Heart right ventricle (tissue), 16 donors: ENCODE measurements at regions not wholly inside any gene's neighbourhood (a gene's known extent, or its start where the extent isn't known, plus 50 kb on each side); places are given as distances from the start of the nearest gene placed in this dataset.

Experiments used
- ATAC-seq, 8 donors: fragments of 200-7000 bp; cut with Tn5 transposase; one replicate each; pipeline ENCODE4 v1.9.1; 2020; ENCODE audit warnings: mild to moderate bottlenecking in 8 of 8, moderate library complexity in 8 of 8, moderate number of reproducible peaks in 1 of 8
- DNase-seq, 2 donors: peaks; one replicate each; pipeline ENCODE4 v3.0.0-alpha.2; 2020
- H3K27ac ChIP-seq, 10 donors: fragments of 200-600 bp; sonication (generic) in 2 of 10; one replicate each; pipeline versions ENCODE4 v1.5.0 to v1.8.0; 2020 to 2022; ENCODE audit warnings: mild to moderate bottlenecking in 3 of 10
- H3K27me3 ChIP-seq, 7 donors: fragments of 200-600 bp; one replicate each; pipeline ENCODE4 v1.8.0; 2021 to 2022; ENCODE audit warnings: mild to moderate bottlenecking in 2 of 7
- H3K36me3 ChIP-seq, 9 donors: fragments of 200-600 bp; sonication (generic) in 1 of 9; one replicate each; pipeline versions ENCODE4 v1.5.0 to v1.8.0; 2020 to 2022; ENCODE audit warnings: mild to moderate bottlenecking in 2 of 9
- H3K4me1 ChIP-seq, 9 donors: fragments of 200-600 bp; sonication (generic) in 1 of 9; one replicate each; pipeline versions ENCODE4 v1.5.0 to v1.8.0; 2020 to 2022; ENCODE audit warnings: mild to moderate bottlenecking in 4 of 9
- H3K4me3 ChIP-seq, 10 donors: fragments of 200-600 bp; sonication (generic) in 2 of 10; one replicate each; pipeline versions ENCODE4 v1.5.0 to v1.8.0; 2020 to 2022; ENCODE audit warnings: mild to moderate bottlenecking in 7 of 10, moderate library complexity in 2 of 10
- H3K9me3 ChIP-seq, 11 donors: fragments of 200-600 bp in 10 of 11; sonication (generic) in 2 of 11; one replicate each; pipeline versions ENCODE4 v1.5.0 to v1.8.0; 2013 to 2022; ENCODE audit warnings: mild to moderate bottlenecking in 2 of 11, control low read depth in 1 of 11, moderate library complexity in 1 of 11
- CTCF ChIP-seq, 9 donors: fragments of 200-600 bp; sonication (generic) in 2 of 9; IDR thresholded peaks; one replicate each; pipeline versions ENCODE4 v1.5.0 to v1.8.0; 2021 to 2022; ENCODE audit warnings: antibody characterized with exemption in 9 of 9, mild to moderate bottlenecking in 5 of 9, moderate library complexity in 1 of 9
- WGBS, 2 donors: extraction: QIAGEN DNeasy Blood & Tissue Kit; methylation state at CpG; one replicate each; pipeline ENCODE4 v1.1.7; 2013; ENCODE audit warnings: inconsistent platforms in 1 of 2; 5-methylcytosine and 5-hydroxymethylcytosine counted together
- intact Hi-C, 10 donors: fragments of 100-400 bp; cut with DNase I; formaldehyde crosslinking; loops; one replicate each; pipeline versions ENCODE4 v1.11.1 to v1.14.2; 2022
- donor health status: Arrhythmogenic right ventricular cardiomyopathy.
- donor health status: ischemic (EF 13 %, LVEDD 7.1; RV severe dilation, severe dysfunction).
- donor health status: healthy with polysubstance abuse.
- donor health status: DM: no; HTN: yes; CAD: no.
- donor health status: DM: no; HTN: no; CAD: no.
- donor health status: ischemic (EF 25% LVEDD 6.9; RV normal size, moderate dysfunction).
- donor health status: ischemic (EF 25% LVEDD 5.7; RV mildly dilated, moderate dysfunction).
- donor health status: healthy.
- donor health status: DM: yes; HTN: yes; CAD: no.
- donor health status: Ischemic cardiomyopathy.
- donor health status: ischemic (EF 35%, LVEDD 5.7; RV mildly dilated, moderate dysfunction).
- donor health status: nonischemic (EF 11% LVEDD 7.7; RV severe dilation, severe dysfunction).
- donor health status: DM: yes; HTN: yes; CAD: no.
- donor health status: PGD.
- donor health status: ischemic (EF 29% LVEDD 5.4; RV normal size, mild dysfunction).
- donor health status: nonischemic (EF 23%, LVEDD 6.1; RV moderate dilation, normal function).

DNA sequence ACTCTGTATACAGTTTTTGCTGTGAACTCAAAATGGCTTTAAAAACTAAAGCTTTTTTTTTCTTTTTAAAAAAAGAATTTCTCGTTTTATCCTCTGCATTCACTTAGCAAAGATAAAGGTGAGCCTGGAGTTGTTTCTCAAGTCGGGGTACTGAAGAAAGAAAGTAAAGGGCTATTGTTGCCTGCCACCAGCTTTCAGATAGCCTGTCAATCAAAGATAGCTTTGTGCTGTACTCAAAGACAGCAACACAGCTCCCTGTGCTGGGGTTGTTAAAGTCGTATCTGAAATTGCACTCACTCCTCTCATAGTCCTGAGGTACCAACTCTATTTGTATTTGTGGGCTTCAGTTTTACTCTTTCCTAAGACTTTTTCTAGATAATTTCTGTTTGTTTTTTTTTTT, 710.1 kb upstream of the ID4 start:
- no peaks in the 10 kb centered on the region for H3K36me3 ChIP-seq
- H3K4me1 ChIP-seq, result no peaks in the 10 kb centered on the region
- peaks cover 0 to 13% (median 0%) of the 10 kb centered on the region in 11 donors for H3K9me3 ChIP-seq
- TF ChIP-seq CTCF (IDR thresholded peaks at IDR 0.05), result no peak
- ATAC-seq, result no peak
- DNase-seq, result no peak
- H3K4me3 ChIP-seq, result no peak overlapping the region
- H3K27me3 ChIP-seq, result no peaks in the 10 kb centered on the region
- WGBS, 2 donors, result 25 to 31% methylated on average over 3 of the region's 3 CpGs
- intact Hi-C loops, result no loop called here
- H3K27ac ChIP-seq, result no peak overlapping the region

DNA sequence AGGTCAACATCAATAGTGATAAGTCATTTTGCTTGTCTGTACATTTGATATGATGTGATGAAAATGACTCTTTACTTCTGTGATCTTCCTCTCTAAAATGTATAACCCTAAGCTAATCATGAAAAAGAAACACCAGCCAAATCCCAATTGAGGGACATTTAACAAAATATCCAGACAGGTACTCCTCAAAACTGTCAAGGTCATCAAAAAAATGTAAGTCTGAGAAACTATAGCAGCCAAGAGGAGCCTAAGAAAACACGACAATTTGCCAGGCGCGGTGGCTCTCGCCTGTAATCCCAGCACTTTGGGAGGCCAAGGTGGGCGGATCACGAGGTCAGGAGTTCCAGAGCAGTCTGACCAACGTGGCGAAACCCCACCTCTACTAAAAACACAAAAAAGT, 708.5 kb upstream of the ID4 start:
- H3K27me3 ChIP-seq, result no peaks in the 10 kb centered on the region
- WGBS, 2 donors, result 80 to 93% methylated on average over 8 of the region's 8 CpGs
- no peak overlapping the region for H3K4me3 ChIP-seq
- no peaks in the 10 kb centered on the region for H3K4me1 ChIP-seq
- H3K27ac ChIP-seq, result no peak overlapping the region
- no peak for TF ChIP-seq CTCF (IDR thresholded peaks at IDR 0.05)
- no peaks in the 10 kb centered on the region for H3K36me3 ChIP-seq
- ATAC-seq (no peak), DNase-seq (no peak)
- intact Hi-C loops, result no loop called here
- peaks cover 0 to 11% (median 0%) of the 10 kb centered on the region in 11 donors for H3K9me3 ChIP-seq

DNA sequence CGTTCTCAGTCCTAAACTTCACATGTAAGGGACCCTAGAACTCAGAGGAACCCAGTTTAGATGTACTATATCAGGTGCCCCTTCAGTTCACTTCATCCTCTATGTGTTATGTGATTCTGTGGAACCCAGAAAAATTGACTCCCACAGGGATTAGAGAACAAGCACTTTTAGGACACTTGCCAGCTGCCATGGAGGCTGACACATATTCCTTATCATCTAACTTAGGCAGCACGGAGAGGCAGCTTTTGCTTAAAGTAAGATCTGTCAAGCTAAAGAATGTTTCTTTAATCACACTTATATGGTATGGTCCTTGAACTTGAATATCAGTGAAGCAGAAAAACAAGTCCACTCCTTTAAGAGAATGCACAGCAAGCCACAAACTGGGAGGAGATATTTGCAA, 701.5 kb upstream of the ID4 start:
- Histone ChIP-seq H3K27me3 (no peaks in the 10 kb centered on the region), H3K36me3 (no peaks in the 10 kb centered on the region), H3K9me3 (peaks cover 0 to 4% (median 0%) of the 10 kb centered on the region in 11 donors), H3K4me1 (no peaks in the 10 kb centered on the region), H3K4me3 (no peak overlapping the region), H3K27ac (no peak overlapping the region)
- 50 to 57% methylated on average over 2 of the region's 2 CpGs for WGBS, 2 donors
- intact Hi-C loops, result no loop called here
- DNase-seq (no peak), ATAC-seq (no peak)
- no peak for TF ChIP-seq CTCF (IDR thresholded peaks at IDR 0.05)

DNA sequence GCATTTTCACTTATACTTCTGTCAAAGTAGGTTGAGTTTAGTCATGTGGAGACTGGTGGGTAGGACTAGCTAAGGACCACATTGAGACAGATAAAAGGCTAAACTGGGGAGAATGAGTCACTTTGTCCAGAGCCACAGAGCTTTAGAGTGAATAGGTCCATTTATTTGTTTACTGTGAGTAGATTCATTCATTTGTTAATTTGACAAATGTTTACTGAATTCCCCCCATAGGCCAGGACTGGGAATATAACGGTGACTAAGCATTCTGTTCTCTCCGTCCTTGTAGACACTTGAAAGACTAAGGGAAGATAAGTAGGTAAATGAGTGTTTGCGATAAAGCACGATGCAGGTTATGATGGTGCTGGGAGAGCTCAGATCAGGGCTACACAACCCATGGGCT, 699.7 kb upstream of the ID4 start:
- DNase-seq, result no peak
- Histone ChIP-seq H3K4me3 (no peak overlapping the region), H3K27ac (no peak overlapping the region), H3K4me1 (no peaks in the 10 kb centered on the region), H3K27me3 (no peaks in the 10 kb centered on the region), H3K36me3 (no peaks in the 10 kb centered on the region), H3K9me3 (no peaks in the 10 kb centered on the region)
- intact Hi-C loops, result no loop called here
- TF ChIP-seq CTCF (IDR thresholded peaks at IDR 0.05), result no peak
- ATAC-seq, result no peak
- 56 to 58% methylated on average over 4 of the region's 4 CpGs for WGBS, 2 donors

DNA sequence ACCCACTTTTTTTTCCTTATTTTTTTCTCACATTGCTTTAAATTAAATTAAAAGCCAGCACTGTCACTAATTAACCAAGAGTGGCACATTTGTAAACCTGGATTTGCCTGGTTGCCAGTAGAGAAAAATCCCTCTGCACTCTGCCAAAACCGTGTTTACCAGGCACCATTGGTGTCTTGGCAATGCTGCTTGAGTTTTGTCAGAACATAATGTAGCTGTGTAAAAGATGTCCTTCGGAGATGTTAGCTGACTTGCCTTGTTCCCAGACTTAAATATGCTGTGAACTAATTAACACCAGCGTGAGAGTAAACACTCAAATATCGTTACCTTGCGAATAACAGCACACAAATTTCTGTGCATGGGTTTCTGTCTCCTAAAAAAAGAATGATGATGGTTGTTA, 694.9 kb upstream of the ID4 start:
- 83 to 89% methylated on average over 5 of the region's 5 CpGs for WGBS, 2 donors
- TF ChIP-seq CTCF (IDR thresholded peaks at IDR 0.05), result no peak
- H3K27ac ChIP-seq, result no peak overlapping the region
- DNase-seq (no peak), ATAC-seq (no peak)
- no peaks in the 10 kb centered on the region for H3K36me3 ChIP-seq
- H3K4me1 ChIP-seq, result no peaks in the 10 kb centered on the region
- intact Hi-C loops, result no loop called here
- no peaks in the 10 kb centered on the region for H3K27me3 ChIP-seq
- no peaks in the 10 kb centered on the region for H3K9me3 ChIP-seq
- no peak overlapping the region for H3K4me3 ChIP-seq
